ENCODE measurements at regions not wholly inside any gene's neighbourhood (a gene's known extent, or its start where the extent isn't known, plus 50 kb on each side); places are given as distances from the start of the nearest gene placed in this dataset.

GRCh38 chr6:56840467-56841380 lies 114.2 kb upstream of the BEND6 start:
- TF ChIP-seq CTCF (IDR thresholded peaks at IDR 0.05), result no peak
- ATAC-seq (ENCODE audit: insufficient number of reproducible peaks, low FRiP score, low read depth), result no peak
- no peaks in the 10 kb centered on the region for H3K9me3 ChIP-seq
- H3K27ac ChIP-seq, result peak overlapping the region in 1 of 2 donors; percentile 65
- H3K4me1 ChIP-seq (ENCODE audit: control insufficient read depth in 1 of 2, low read depth in 2 of 2), result peaks cover 23 to 46% of the 10 kb centered on the region in 2 donors
- no peaks in the 10 kb centered on the region for H3K36me3 ChIP-seq
- H3K4me3 ChIP-seq, result peak overlapping the region; percentile 91
- no peak for DNase-seq (ENCODE audit: low spot score)
- no peaks in the 10 kb centered on the region for H3K27me3 ChIP-seq (replicated peaks; ENCODE audit: insufficient read depth)

DNA sequence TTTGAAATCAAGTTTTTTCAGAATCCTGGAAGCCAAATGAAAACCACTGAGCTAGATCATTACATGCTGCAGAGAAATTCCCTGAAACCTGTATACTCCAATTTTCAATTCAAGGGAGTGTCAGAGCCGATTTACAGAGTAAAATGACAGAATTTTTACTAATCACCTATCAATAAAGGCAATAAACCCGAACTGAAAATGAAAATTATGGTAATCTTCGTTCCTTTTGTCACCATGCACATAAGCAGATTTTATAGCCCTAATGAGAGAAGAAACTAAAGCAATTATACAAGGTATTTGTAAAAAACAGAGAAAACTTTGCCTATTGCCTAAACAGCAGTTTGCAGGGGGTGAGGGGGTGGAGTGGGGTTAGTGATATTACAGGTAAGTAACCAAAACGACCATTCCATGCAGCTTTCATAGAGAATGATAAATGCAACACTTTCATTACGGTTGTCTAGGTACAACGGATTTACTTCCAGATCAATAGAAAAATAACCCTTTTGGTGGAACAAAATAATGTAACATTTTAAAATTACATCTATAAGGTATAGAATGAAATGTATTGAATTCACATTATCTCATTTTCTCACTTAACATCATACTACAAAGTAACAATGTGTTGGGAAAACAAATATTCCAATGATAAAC lies 115.2 kb upstream of the BEND6 start:
- ATAC-seq (ENCODE audit: insufficient number of reproducible peaks, low FRiP score, low read depth) (no peak), DNase-seq (ENCODE audit: low spot score) (no peak)
- no peaks in the 10 kb centered on the region for H3K36me3 ChIP-seq
- TF ChIP-seq CTCF (IDR thresholded peaks at IDR 0.05), result no peak
- H3K4me3 ChIP-seq, result no peak overlapping the region
- no peak overlapping the region for H3K27ac ChIP-seq
- peaks cover 23 to 46% of the 10 kb centered on the region in 2 donors for H3K4me1 ChIP-seq (ENCODE audit: control insufficient read depth in 1 of 2, low read depth in 2 of 2)
- no peaks in the 10 kb centered on the region for H3K27me3 ChIP-seq (replicated peaks; ENCODE audit: insufficient read depth)
- no peaks in the 10 kb centered on the region for H3K9me3 ChIP-seq

- DNase-seq (ENCODE audit: low spot score) (no peak), ATAC-seq (ENCODE audit: insufficient number of reproducible peaks, low FRiP score, low read depth) (no peak)
- no peaks in the 10 kb centered on the region for H3K27me3 ChIP-seq (replicated peaks; ENCODE audit: insufficient read depth)
- H3K4me3 ChIP-seq, result no peak overlapping the region
- H3K4me1 ChIP-seq (ENCODE audit: control insufficient read depth in 1 of 2, low read depth in 2 of 2), result peaks cover 23 to 42% of the 10 kb centered on the region in 2 donors
- no peak for TF ChIP-seq CTCF (IDR thresholded peaks at IDR 0.05)
- no peak overlapping the region for H3K27ac ChIP-seq
- H3K9me3 ChIP-seq, result no peaks in the 10 kb centered on the region
- no peaks in the 10 kb centered on the region for H3K36me3 ChIP-seq
Observed at GRCh38 chr6:56838965-56839364, 115.9 kb upstream of the BEND6 start.

- H3K27me3 ChIP-seq (replicated peaks; ENCODE audit: insufficient read depth), result no peaks in the 10 kb centered on the region
- no peak for TF ChIP-seq CTCF (IDR thresholded peaks at IDR 0.05)
- no peaks in the 10 kb centered on the region for H3K36me3 ChIP-seq
- ATAC-seq (ENCODE audit: insufficient number of reproducible peaks, low FRiP score, low read depth) (no peak), DNase-seq (ENCODE audit: low spot score) (no peak)
- peaks cover 25 to 51% of the 10 kb centered on the region in 2 donors for H3K4me1 ChIP-seq (ENCODE audit: control insufficient read depth in 1 of 2, low read depth in 2 of 2)
- no peaks in the 10 kb centered on the region for H3K9me3 ChIP-seq
- no peak overlapping the region for H3K27ac ChIP-seq
- no peak overlapping the region for H3K4me3 ChIP-seq
Observed at GRCh38 chr6:56838016-56838555, 116.8 kb upstream of the BEND6 start.

DNA sequence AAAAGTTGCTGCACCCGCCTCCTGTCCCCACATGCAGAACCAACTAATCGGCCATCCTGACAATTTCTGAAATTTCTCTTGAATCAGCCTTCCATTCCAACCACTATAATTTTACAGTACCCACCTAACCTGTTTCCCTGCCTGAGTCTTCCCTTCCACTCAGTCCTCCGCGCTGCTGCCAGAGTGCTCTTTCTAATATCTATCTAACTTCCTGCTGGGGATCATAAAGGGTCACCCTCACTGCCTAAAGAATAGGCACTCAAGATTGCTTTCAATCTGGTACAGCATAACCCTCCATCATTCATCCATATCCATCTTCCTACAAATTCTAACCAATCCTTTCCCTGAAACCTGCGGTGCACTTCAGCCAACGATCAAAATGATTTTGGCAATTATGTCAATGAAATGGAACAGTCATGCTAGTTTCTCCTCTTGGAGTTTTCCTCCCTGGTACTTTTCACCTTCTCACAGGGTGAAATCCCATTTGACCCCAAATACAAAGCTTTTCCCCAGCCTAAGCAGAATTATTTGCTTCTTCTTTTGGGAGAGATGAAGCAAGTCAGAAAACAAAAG lies 117.5 kb upstream of the BEND6 start:
- Histone ChIP-seq H3K4me3 (no peak overlapping the region), H3K9me3 (no peaks in the 10 kb centered on the region), H3K27ac (no peak overlapping the region), H3K4me1 (ENCODE audit: control insufficient read depth in 1 of 2, low read depth in 2 of 2) (peaks cover 29 to 53% of the 10 kb centered on the region in 2 donors), H3K27me3 (replicated peaks; ENCODE audit: insufficient read depth) (no peaks in the 10 kb centered on the region), H3K36me3 (no peaks in the 10 kb centered on the region)
- ATAC-seq (ENCODE audit: insufficient number of reproducible peaks, low FRiP score, low read depth) (no peak), DNase-seq (ENCODE audit: low spot score) (no peak)
- TF ChIP-seq CTCF (IDR thresholded peaks at IDR 0.05), result no peak

All from thoracic aorta (tissue), 2 donors.